Upper lobe of left lung (tissue), 4 donors: ENCODE measurements at regions not wholly inside any gene's neighbourhood (a gene's known extent, or its start where the extent isn't known, plus 50 kb on each side); places are given as distances from the start of the nearest gene placed in this dataset.

Source experiments
- EP300 ChIP-seq, 4 donors: sonication (generic); formaldehyde crosslinking; IDR thresholded peaks; one replicate each; pipeline ENCODE4 v1.5.1; 2017; ENCODE audit warnings: antibody characterized with exemption in 4 of 4, control low read depth in 2 of 4
- POLR2A ChIP-seq, 4 donors: fragments of 450-650 bp; IDR thresholded peaks; one replicate each; pipeline ENCODE4 v1.5.1; 2016 to 2017; ENCODE audit warnings: antibody characterized with exemption in 4 of 4, mild to moderate bottlenecking in 2 of 4
- POLR2AphosphoS5 ChIP-seq, 2 donors: sonication (generic); formaldehyde crosslinking; IDR thresholded peaks; one replicate each; pipeline ENCODE4 v1.5.1; 2017; ENCODE audit warnings: antibody characterized with exemption in 2 of 2
- TF ChIP-seq, protein P1 (sequence below), 6 experiments: fragments of 450-650 bp in 4 of 6; fragments of 200-600 bp in 2 of 6; sonication (generic) in 2 of 6; IDR thresholded peaks; one replicate each; pipeline ENCODE4 v1.5.1; 2016 to 2019; ENCODE audit warnings: antibody characterized with exemption in 6 of 6

- TF ChIP-seq POLR2A (IDR thresholded peaks at IDR 0.05) (no peak), POLR2AphosphoS5 (IDR thresholded peaks at IDR 0.05) (no peak), EP300 (IDR thresholded peaks at IDR 0.05) (no peak)
- TF ChIP-seq, protein P1, sequence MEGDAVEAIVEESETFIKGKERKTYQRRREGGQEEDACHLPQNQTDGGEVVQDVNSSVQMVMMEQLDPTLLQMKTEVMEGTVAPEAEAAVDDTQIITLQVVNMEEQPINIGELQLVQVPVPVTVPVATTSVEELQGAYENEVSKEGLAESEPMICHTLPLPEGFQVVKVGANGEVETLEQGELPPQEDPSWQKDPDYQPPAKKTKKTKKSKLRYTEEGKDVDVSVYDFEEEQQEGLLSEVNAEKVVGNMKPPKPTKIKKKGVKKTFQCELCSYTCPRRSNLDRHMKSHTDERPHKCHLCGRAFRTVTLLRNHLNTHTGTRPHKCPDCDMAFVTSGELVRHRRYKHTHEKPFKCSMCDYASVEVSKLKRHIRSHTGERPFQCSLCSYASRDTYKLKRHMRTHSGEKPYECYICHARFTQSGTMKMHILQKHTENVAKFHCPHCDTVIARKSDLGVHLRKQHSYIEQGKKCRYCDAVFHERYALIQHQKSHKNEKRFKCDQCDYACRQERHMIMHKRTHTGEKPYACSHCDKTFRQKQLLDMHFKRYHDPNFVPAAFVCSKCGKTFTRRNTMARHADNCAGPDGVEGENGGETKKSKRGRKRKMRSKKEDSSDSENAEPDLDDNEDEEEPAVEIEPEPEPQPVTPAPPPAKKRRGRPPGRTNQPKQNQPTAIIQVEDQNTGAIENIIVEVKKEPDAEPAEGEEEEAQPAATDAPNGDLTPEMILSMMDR (IDR thresholded peaks at IDR 0.05) = no peak
These were observed 204.5 kb downstream of the SPTSSA start for GRCh38 chr14:34257505-34257904.
